HT-29 (cell line): ENCODE measurements at regions not wholly inside any gene's neighbourhood (a gene's known extent, or its start where the extent isn't known, plus 50 kb on each side); places are given as distances from the start of the nearest gene placed in this dataset. TPM values are rescaled to one million over a fixed set of nuclear protein-coding genes. Genes with fewer than 3 reads are reported as not detected.

Experiments used
- DNase-seq: peaks from one replicate; pipeline ENCODE4 v3.0.0-alpha.2; 2015; ENCODE audit warnings: low spot score
- small RNA-seq: library from RNA; depleted of rRNA; stranded (forward); fragments of <200 nt; gene quantifications from one replicate; pipeline ENCODE3, GENCODE V24; 2014

GRCh38 chr3:159925248-159925647, 63.4 kb upstream of the IL12A start:
- DNase-seq, result no peak

DNA sequence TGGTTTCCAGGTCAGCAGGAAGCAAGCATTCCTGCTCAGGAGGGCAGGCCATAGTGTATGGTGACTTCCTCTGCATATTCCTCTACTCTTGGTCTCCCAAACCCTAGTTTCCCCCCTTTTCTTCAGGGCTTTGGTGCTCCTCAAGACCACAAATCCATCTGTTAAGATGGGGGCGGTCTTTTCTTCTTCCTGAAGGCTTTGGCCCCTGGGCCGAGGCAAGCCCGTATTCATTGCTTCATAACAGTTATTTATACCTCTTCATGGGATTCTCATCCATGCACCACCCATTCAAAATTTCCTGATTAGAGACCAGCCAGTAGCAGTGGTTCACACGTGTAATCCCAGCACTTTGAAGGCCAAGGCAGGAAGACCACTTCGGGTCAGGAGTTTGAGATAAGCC, 62.1 kb upstream of the IL12A start:
- DNase-seq, result no peak

- DNase-seq, result no peak
Measured at GRCh38 chr3:159928071-159928491, 60.6 kb upstream of the IL12A start.

DNA sequence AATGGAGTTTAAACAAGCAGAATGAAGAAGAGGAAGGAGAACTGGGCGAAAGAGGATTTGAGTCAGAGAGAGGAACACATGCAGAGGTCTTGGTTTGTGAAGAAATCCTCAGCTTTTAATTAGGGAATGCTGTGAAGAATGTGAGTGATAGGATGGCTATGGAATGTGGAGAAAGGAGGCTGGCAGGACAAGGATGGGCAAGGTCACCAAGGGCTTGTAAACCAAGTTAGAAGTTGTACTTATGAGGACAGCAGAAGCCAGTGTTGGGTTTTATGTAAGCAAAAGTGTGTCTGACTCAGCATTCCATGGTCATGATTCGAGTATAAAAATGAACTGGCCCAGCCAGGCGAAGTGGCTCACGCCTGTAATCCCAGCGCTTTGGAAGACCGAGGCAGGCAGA, 60.0 kb upstream of the IL12A start:
- DNase-seq, result no peak

DNA sequence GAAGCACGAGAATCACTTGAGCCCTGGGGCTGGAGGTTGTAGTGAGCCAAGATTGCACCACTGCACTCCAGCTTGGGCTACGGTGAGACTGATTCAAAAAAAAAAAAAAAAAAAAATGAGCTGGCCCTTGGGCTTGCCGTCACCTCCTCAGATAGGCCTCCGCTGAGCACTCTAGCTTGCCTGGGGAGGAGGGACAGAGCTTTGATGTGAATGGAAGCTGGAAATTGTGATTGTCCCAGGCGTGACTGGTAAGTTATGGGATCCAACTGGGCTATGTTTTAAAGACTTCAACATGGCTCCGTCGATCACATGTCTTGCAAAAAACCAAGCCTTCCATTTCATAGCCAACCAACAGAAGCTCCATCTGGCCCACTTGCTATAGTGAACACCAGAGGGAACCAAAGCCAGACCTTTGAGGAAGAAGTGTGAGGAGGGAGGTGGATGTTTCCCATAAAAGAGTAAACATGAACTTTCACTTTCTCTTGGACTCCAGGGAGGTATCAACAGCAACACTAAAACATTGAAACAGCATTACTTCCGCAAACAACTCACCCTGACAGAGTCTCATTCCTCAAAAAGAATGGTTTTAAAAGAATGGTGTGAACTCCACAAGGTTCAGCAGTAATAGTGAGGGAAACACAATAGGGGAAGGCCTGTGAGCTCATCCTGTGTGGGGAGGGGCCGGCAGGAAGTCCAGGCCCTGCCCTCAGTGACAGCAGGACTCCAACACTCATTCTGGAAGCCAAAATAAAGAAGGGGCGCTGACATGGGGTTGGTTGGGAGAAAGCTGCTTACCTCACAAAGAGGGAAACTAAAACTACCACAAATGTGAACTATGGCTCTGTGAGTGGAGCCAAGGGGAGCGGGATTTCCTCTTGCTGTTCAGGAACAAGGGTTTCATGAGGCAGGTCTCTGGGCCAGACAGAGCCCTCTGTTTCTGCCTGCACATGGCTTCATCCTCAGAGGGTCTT, 59.2 kb upstream of the IL12A start:
- DNase-seq, result peak; percentile 70

DNA sequence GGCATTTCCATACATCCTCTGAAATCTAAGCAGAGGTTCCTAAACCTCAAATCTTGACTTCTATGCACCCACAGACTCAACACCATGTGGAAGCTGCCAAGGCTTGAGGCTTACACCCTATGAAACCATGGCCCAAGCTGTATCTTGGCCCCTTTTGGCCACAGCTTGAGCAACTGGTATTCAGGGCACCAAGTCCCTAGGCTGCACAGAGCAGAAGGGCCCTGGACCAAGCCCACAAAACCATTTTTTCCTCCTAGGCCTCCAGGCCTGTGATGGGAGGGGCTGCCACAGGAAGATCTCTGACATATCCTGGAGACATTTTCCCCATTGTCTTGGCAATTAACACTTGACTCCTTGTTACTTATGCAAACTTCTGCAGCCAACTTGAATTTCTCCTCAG, 54.4 kb upstream of the IL12A start:
- no peak for DNase-seq

DNA sequence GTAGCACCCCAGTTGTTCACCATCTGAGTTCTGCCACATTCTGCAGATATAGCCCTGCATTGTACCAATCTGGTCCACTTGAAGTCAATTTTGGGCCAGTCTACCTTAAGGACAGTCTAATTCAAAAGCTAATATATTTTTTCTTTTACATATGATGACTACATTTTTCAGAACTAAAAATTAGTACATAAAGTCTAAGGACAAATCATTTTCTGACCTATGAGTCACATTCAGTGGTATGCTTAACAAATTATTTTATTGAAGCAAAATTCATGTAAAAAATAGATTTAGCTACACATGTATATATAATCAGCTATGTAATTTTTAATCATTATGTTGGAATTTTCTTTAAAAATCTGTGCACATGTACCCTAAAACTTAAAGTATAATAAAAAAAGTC, 52.1 kb upstream of the IL12A start:
- DNase-seq, result no peak

DNA sequence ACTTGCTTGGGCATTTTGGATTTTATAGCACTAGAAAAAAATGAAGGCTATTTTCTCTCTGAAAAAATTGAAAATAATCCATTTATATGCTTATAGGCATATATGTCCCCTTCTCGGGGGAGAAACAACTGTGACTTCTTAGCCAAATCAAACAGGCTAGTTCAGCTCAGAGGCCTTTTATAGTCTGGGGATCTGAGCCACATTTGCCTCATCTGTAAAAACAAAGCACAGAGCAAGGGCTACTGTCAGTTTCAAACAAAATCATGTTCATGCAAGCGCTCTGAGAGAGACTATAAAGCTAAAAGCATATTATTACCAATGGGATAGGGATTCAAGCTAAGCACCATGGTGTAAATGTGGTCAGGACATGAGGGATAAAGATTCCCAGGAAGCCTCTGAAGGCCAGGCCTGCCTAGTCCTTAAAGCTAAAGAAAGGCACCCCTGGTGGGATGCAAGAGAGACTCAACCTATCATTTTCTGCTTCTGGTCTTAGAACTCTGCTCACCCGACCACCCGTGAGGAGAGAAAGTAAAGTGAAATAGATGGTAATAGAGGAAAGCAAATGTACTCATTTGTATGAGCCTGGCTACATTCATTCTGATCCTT, 51.0 kb upstream of the IL12A start:
- no peak for DNase-seq

- no peak for DNase-seq
Measured at GRCh38 chr3:159938714-159939113, 49.9 kb upstream of the IL12A start.

Small RNA genes lying in the stretch of these regions (small RNA-seq; reads per million reads assigned to genes)
- gene MIR3919, result not detected
- gene RNU2-31P, result not detected
